Islet precursor cell (in vitro differentiated cells): ENCODE measurements at regions not wholly inside any gene's neighbourhood (a gene's known extent, or its start where the extent isn't known, plus 50 kb on each side); places are given as distances from the start of the nearest gene placed in this dataset.

ENCODE experiments used
- DNase-seq: peaks from one replicate; pipeline ENCODE4 v3.0.0-alpha.2; 2018

DNA sequence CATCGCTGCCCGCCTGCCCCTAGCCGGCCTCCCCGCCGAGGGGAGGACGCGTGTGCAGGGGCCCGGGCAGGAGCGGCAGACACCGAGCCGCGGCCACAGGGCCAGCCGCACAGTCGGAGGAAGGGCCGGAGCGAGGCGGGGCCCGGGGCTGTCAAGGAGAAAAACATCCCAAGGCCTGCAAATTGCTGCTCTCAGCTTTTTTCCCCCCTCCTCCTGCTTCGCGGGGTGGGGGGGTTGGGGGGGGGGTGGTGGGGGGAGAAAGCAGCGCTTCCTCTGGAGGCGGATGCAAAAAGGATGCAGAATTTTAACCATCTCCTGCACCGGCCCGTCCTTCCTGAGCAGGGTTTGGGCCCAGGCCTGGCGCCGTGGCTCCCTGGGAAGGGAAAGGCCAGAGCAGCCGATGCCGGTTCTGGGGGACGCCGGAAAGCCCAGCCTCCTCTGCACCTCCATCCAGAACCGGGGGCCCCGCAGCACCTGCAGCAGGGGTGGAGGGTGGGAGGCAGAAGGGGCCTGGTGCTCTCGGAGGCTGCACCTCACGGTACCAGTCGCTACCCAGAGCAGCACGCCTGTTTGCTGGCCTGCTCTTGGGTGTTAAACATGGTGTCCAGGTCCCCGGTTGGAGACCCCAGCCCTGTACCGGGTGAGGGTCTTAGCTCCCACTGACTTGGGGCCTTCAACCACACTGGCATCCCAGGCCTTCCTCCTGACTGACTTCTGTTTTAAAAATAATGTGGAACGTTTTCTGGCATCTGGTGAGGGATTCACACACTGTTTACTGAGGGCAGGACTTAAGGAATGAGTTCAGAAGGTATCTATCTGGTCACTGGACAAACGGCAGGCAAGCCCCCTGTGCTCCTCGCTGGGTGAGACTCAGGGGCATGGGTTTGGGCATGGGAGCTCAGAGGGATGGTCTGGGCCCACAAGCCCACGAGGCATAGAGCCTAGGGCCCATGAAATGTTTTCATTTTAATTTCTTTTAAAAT lies 77.4 kb upstream of the WNT7B start:
- peak; percentile 38 for DNase-seq

GRCh38 chr22:46055181-46055875 lies 78.4 kb upstream of the WNT7B start:
- peak; percentile 30 for DNase-seq

- peak; percentile 46 for DNase-seq
These were observed 79.1 kb upstream of the WNT7B start for GRCh38 chr22:46055911-46056545.

- peak; percentile 9 for DNase-seq
These were observed 79.7 kb upstream of the WNT7B start for GRCh38 chr22:46056546-46057245.

GRCh38 chr22:46057246-46058090 lies 80.5 kb upstream of the WNT7B start:
- peak; percentile 37 for DNase-seq

DNA sequence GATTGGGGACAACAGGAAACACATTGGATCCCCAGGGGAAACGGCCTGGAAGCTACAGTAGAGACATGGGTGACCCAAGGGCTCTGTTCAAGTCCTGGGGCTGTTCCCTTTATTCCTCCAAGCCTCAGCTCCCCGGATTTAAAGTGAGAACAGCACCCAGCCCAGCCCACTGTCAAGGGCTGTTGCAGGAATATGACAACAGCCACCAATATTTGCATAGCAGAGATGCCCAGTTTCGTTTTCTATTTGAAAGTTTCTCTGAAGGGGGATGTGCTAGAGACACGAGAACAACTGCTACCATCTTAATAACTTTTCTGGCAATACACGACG lies 81.1 kb upstream of the WNT7B start:
- DNase-seq, result no peak

GRCh38 chr22:46058591-46059519 lies 81.9 kb upstream of the WNT7B start:
- DNase-seq, result peak; percentile 41

- no peak for DNase-seq
These were observed 83.5 kb upstream of the WNT7B start for GRCh38 chr22:46060292-46061123.

DNA sequence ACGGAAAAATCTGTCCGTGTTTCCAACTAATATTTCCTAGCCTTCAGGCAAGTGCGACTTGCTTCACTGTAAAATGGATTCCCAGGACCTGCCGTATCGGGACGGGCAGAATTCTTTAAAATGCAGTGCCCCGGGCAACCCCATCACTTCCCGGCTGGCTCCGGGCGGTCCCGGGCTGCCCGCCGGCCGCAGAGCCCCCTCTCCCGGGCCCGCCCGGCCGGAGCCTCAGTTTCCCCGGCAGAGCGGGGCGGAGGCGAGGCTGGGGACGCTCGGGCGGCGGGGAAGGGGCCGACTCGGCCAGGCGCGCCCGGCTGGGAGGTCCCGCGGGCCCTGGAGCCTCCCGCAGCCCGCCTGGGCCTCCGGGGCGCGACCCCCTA lies 84.2 kb upstream of the WNT7B start:
- DNase-seq, result no peak

GRCh38 chr22:46061501-46062231 lies 84.7 kb upstream of the WNT7B start:
- peak; percentile 47 for DNase-seq

- peak; percentile 27 for DNase-seq
These were observed 85.3 kb upstream of the WNT7B start for GRCh38 chr22:46062232-46062615.

DNA sequence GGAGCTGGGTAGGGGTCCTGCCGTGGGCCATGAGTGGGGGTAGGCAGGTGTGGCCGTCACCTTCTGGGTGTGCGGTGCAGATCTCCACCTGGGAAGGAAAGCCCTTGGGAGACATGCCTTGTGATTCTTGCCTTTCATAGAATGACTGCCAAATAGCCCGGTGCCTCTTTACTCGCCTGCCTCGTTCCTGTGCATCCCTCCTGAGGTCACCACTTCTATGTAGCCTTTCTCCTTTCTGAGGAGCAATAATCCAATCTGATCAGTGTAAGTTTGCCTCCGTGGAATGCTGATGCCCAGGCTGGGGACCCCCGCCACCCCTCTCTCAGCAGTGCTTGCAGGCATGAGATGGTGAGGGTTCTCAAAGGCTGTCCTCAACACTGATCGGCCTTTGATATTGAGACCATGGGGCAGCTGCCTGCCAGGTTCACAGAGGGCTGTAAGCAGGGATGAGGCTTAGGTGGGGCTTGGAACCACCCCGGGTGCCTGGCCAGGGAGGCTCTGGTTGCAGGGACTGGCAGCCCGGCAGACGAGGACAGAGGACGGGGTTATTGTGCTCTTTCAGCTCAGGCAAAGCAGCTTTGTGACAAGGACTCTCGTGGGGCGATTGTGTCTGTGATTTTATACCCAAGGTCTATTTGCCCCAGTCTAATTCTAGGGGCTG lies 86.1 kb upstream of the WNT7B start:
- DNase-seq, result peak; percentile 28

DNA sequence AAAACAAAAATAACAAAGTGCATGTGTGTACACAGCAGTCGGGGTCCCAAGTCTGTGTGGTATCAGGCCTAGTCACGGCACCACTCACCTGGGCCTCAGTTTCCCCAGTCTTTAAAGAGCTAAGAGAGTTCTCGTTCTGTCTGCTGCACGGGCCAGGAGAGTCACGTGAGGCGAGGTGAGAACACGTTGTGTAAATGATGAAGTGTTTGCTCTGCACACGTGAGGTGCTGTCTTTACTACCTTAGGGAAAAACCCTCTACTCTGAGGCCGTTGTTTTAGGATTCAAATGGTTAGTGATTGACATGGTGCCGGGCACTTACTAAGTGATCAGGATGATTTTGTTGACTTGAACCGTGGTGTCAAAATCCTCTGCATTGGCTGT lies 86.5 kb upstream of the PPARA start:
- DNase-seq, result peak; percentile 19

DNA sequence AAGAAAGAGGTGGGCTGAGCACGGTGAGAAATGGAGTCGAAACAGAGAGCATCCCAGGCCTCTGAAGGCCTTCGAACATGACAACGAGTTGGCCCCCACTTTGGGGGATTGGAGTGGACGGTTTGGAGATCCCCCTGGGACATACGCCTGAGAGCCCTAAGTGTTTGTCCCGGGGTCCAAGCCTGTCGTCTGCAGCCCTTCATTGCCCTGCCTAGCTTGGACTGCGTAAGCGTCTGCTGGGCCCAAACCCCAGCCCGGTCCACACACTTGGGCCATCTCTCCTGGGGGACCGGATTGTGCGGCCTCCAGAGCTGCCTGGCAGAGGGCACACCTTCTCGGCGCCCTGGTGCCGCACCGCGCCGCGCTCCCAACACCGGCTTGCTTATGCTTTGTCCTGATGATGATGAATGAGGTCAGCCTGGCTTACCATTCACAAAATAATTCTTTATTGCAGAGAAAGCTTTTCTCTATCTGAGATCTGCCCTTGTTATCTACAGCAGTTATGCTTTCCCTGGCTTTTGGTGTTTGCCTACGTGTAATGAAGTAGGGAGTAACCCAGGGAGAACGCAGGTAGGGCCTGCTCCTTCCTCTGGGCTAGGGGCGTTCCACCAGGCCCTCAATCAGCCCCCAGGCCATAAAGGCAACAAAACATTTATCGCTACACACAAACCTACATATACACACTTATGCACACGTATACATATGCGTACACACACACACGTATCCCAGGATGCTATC lies 85.9 kb upstream of the PPARA start:
- DNase-seq, result peak; percentile 47

GRCh38 chr22:46064966-46065666 lies 85.2 kb upstream of the PPARA start:
- DNase-seq, result peak; percentile 15

GRCh38 chr22:46065691-46066454 lies 84.5 kb upstream of the PPARA start:
- no peak for DNase-seq

DNA sequence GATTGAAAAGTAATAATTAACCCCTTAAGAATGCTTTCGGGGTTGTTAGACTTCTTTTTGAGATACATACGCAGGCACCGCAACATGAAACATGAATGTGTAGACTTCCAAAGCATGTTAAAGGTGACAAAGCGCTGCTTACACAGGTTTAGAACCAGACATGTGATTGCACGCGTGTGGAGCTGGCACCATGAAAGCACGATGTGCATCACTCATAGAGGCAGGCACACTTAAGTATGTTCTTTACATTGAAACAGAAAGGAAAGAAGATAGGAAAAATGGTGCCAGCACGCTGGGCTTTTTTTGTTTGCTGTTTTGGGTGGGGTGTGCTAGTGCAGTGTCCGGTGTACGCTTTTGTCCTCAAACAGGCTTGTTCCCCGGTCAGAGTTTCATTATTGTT lies 83.6 kb upstream of the PPARA start:
- no peak for DNase-seq
